Spleen (tissue), 11 donors: ENCODE measurements at regions not wholly inside any gene's neighbourhood (a gene's known extent, or its start where the extent isn't known, plus 50 kb on each side); places are given as distances from the start of the nearest gene placed in this dataset.

ENCODE experiments used
- DNase-seq: peaks from one replicate; pipeline ENCODE4 v3.0.0-alpha.2; 2020
- H3K27ac ChIP-seq, 8 donors: fragments of 200-600 bp; sonication (generic) in 7 of 8; 1 replicate in 4 of 8; 2 replicates in 4 of 8; pipeline versions ENCODE4 v1.5.0 to v1.8.0; 2016 to 2021; ENCODE audit warnings: inconsistent platforms in 4 of 8, mild to moderate bottlenecking in 4 of 8, moderate library complexity in 1 of 8
- H3K27me3 ChIP-seq, 7 donors: fragments of 200-600 bp; sonication (generic) in 6 of 7; replicated peaks in 1 of 7; 1 replicate in 4 of 7; 2 replicates in 3 of 7; pipeline versions ENCODE4 v1.5.0 to v1.8.0; 2016 to 2021; ENCODE audit warnings: inconsistent platforms in 3 of 7, mild to moderate bottlenecking in 1 of 7
- H3K36me3 ChIP-seq, 6 donors: fragments of 200-600 bp; sonication (generic) in 5 of 6; 1 replicate in 4 of 6; 2 replicates in 2 of 6; pipeline versions ENCODE4 v1.5.0 to v1.8.0; 2016 to 2021; ENCODE audit warnings: inconsistent platforms in 2 of 6
- H3K4me1 ChIP-seq, 6 donors: fragments of 200-600 bp; sonication (generic) in 5 of 6; 1 replicate in 3 of 6; 2 replicates in 3 of 6; pipeline versions ENCODE4 v1.5.0 to v1.8.0; 2016 to 2021; ENCODE audit warnings: inconsistent platforms in 3 of 6
- H3K4me3 ChIP-seq, 8 donors: fragments of 200-600 bp; sonication (generic) in 7 of 8; 1 replicate in 4 of 8; 2 replicates in 4 of 8; pipeline versions ENCODE4 v1.5.0 to v1.8.0; 2016 to 2021; ENCODE audit warnings: inconsistent platforms in 4 of 8, mild to moderate bottlenecking in 4 of 8, moderate library complexity in 2 of 8
- H3K9me3 ChIP-seq, 8 donors: fragments of 200-600 bp; sonication (generic) in 7 of 8; 1 replicate in 4 of 8; 2 replicates in 4 of 8; pipeline versions ENCODE4 v1.5.0 to v1.8.0; 2016 to 2021; ENCODE audit warnings: inconsistent platforms in 4 of 8
- POLR2A ChIP-seq, 3 donors: fragments of 450-650 bp; IDR thresholded peaks; one replicate each; pipeline ENCODE4 v1.5.1; 2017; ENCODE audit warnings: antibody characterized with exemption in 3 of 3, mild to moderate bottlenecking in 1 of 3
- POLR2AphosphoS5 ChIP-seq, 3 donors: sonication (generic); formaldehyde crosslinking; IDR thresholded peaks; one replicate each; pipeline ENCODE4 v1.5.1; 2017; ENCODE audit warnings: antibody characterized with exemption in 3 of 3
- WGBS, 5 donors: extraction: QIAGEN DNeasy Blood & Tissue Kit in 3 of 5; methylation state at CpG; one replicate each; pipeline versions ENCODE4 v1.1.5 to v1.1.7; 2013 to 2018; 5-methylcytosine and 5-hydroxymethylcytosine counted together
- intact Hi-C: fragments of 100-400 bp; cut with DNase I; formaldehyde crosslinking; loops from one replicate; pipeline ENCODE4 v1.15.0; 2023; ENCODE audit warnings: low total_unique reads
- TF ChIP-seq, protein P1 (sequence below), 11 experiments: fragments of 200-600 bp in 7 of 11; fragments of 450-650 bp in 4 of 11; sonication (generic) in 4 of 11; IDR thresholded peaks in 8 of 11; conservative IDR thresholded peaks in 3 of 11; 1 replicate in 7 of 11; 2 replicates in 4 of 11; pipeline versions ENCODE4 v1.4.0 to v1.8.0; 2016 to 2021; ENCODE audit warnings: antibody characterized with exemption in 11 of 11, inconsistent platforms in 4 of 11, mild to moderate bottlenecking in 1 of 11
- donor health status: healthy with polysubstance abuse.
- donor health status: DM: no; HTN: no; CAD: no; lungs with moderate emphysema.
- donor health status: DM: no; HTN: no; CAD: no.
- donor health status: Bipolar disorder and iron deficiency.
- donor health status: healthy.
- donor health status: DM: no; HTN: no; CAD: no.
- donor health status: DM: yes; HTN: yes; CAD: no.

DNA sequence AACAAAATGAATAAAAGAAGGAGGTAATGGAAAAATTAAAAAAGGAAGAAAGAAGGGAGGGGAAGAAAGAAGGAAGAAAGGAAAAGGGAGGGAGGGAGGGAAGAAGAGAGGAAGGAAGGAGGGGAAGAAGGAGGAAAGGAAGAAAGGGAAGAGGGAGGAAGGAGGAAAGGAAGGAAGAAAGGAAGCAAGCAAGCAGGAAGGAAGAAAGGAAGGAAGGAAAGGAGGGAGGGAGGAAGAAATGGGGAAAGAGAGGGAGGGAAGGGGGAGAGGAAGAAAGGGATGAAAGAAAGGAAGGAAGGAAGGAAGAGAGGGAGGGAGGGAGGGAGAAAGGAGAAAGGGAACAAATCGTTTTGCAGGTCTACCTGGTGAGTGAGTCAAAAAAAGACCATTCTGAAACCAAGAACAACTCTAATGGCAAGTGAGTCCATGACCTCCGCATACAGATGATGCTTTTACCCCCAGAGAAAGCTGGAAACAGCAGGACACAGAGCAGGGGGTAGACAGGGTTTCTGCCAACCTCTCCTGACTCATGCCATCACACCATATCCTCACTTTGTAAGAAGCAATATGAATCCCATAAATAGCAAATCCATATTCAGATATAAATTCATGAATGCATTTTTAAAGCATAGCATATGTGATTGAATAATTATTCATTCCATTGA is 1112.9 kb upstream of the AUTS2 start:
- no peak for TF ChIP-seq POLR2A (IDR thresholded peaks at IDR 0.05)
- no peak for TF ChIP-seq POLR2AphosphoS5 (IDR thresholded peaks at IDR 0.05)
- TF ChIP-seq, protein P1, sequence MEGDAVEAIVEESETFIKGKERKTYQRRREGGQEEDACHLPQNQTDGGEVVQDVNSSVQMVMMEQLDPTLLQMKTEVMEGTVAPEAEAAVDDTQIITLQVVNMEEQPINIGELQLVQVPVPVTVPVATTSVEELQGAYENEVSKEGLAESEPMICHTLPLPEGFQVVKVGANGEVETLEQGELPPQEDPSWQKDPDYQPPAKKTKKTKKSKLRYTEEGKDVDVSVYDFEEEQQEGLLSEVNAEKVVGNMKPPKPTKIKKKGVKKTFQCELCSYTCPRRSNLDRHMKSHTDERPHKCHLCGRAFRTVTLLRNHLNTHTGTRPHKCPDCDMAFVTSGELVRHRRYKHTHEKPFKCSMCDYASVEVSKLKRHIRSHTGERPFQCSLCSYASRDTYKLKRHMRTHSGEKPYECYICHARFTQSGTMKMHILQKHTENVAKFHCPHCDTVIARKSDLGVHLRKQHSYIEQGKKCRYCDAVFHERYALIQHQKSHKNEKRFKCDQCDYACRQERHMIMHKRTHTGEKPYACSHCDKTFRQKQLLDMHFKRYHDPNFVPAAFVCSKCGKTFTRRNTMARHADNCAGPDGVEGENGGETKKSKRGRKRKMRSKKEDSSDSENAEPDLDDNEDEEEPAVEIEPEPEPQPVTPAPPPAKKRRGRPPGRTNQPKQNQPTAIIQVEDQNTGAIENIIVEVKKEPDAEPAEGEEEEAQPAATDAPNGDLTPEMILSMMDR (IDR thresholded peaks at IDR 0.05 in 8 of 11, conservative IDR thresholded peaks at IDR 0.05 in 3 of 11) = no peak
- no peak for DNase-seq
- intact Hi-C loops = no loop called here

DNA sequence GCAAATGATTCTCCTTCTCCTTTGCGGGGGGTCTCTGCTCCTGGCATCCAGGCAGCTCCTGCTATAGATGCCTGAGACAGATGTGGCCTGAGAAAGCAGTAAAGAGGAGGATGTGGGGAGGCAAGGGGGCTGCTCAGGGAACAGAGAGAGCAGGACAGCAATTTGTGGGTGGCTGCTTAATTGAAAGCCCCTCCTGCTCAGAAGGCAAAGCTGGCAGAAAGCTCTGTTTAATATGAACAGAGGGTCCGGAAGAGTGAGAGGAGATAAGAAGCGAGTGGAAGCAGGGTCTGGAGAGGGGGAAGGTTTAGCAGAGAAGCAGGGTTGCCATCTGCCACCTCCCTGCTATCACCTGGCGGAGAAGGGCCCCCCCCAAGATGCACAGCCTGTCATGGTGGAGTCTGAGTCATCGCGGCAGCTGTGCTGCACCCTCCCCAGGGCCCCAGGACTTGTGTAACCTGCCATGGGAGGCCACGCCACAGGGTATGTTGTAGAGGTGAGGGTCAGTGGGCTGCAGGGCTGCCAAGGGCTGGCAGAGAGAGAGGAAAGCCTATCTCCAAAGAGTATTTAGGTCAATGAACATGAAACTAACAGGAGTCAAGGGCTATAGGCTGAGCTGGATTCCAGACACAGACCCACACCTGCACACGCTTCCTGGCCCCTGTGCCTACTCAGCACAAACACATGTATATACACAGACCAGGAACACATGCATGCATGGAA is 1109.8 kb upstream of the AUTS2 start:
- TF ChIP-seq, protein P1 (IDR thresholded peaks at IDR 0.05 in 8 of 11, conservative IDR thresholded peaks at IDR 0.05 in 3 of 11) = no peak
- TF ChIP-seq POLR2A (IDR thresholded peaks at IDR 0.05) = no peak
- peak in 2 of 3 donors; percentile 40 to 41 for TF ChIP-seq POLR2AphosphoS5 (IDR thresholded peaks at IDR 0.05)
- no peak for DNase-seq
- intact Hi-C loops = no loop called here
- Histone ChIP-seq H3K27ac (no peak overlapping the region), H3K27me3 (no peaks in the 10 kb centered on the region), H3K9me3 (peaks cover 0 to 55% (median 7%) of the 10 kb centered on the region in 8 donors), H3K36me3 (no peaks in the 10 kb centered on the region), H3K4me1 (no peaks in the 10 kb centered on the region), H3K4me3 (no peak overlapping the region)
- WGBS, 5 donors = 63 to 82% (median 69%) methylated on average over 8 of the region's 8 CpGs

More for the DNA sequence above, 1112.9 kb upstream of the AUTS2 start:
- Histone ChIP-seq H3K9me3 (peaks cover 0 to 42% (median 6%) of the 10 kb centered on the region in 8 donors), H3K27me3 (peaks cover 0 to 6% (median 0%) of the 10 kb centered on the region in 7 donors), H3K4me3 (no peak overlapping the region), H3K36me3 (no peaks in the 10 kb centered on the region), H3K4me1 (no peaks in the 10 kb centered on the region), H3K27ac (no peak overlapping the region)
- 45 to 67% (median 63%) methylated on average over 2 of the region's 2 CpGs for WGBS, 5 donors

- Histone ChIP-seq H3K9me3 (peaks cover 0 to 64% (median 10%) of the 10 kb centered on the region in 8 donors), H3K4me1 (no peaks in the 10 kb centered on the region), H3K36me3 (no peaks in the 10 kb centered on the region), H3K27me3 (no peaks in the 10 kb centered on the region), H3K27ac (no peak overlapping the region), H3K4me3 (no peak overlapping the region)
- WGBS, 5 donors = 73 to 85% (median 81%) methylated on average over 2 of the region's 2 CpGs
- TF ChIP-seq, protein P1 (IDR thresholded peaks at IDR 0.05 in 8 of 11, conservative IDR thresholded peaks at IDR 0.05 in 3 of 11) = no peak
- TF ChIP-seq POLR2AphosphoS5 (IDR thresholded peaks at IDR 0.05) = no peak
- no peak for TF ChIP-seq POLR2A (IDR thresholded peaks at IDR 0.05)
- intact Hi-C loops = no loop called here
- DNase-seq = no peak
Observed at GRCh38 chr7:68491523-68492358, 1106.5 kb upstream of the AUTS2 start.
